HCEC 1CT (cell line): ENCODE measurements at regions not wholly inside any gene's neighbourhood (a gene's known extent, or its start where the extent isn't known, plus 50 kb on each side); places are given as distances from the start of the nearest gene placed in this dataset.
"Not testable (repeated sequence)": the region's sequence is repeated elsewhere in the genome, so short reads cannot be mapped to it uniquely, and the experiment has no call there.

Experiments used
- DNase-seq: peaks from one replicate; pipeline ENCODE4 v3.0.0-alpha.2; 2017

DNA sequence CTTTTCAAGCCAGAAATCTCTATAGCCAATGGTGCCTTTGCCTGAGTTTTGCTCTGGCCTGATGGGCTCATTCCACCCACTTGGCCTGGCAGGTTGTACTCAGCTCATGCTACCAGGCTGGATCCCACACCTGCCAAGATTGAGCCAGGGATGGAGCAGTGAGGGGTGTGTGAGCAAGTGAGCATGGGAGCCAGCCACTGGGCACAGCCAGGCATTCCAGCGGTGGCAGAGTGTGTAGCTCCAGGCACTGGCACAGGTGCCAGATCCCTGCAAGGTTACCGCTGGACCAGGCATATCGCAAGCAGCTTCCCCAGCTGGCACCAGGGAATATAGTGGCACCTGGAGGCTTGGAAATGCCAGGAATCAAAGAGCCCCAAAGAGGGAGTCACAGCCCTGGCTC lies 2395.6 kb upstream of the C9orf72 start:
- DNase-seq, result no peak

DNA sequence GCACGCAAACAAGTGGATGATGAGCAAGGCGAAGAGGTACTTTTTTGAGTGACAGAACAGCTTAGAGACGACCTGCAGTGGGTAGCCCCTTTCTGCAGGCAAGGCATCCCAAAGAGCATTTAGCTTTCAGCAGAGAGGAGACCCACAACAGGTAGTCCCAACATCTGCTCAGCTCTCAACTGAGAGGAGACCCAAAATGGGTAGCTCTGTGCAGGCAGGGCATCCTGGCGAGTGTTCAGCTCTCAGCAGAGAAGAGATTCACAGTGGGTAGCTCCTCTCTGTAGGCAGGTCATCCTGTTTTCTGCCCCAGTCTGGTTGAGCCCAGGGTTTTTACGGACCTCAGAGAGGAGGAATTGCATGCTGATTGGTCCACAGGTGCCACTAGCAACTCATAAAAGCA lies 2396.1 kb upstream of the C9orf72 start:
- no peak for DNase-seq

DNA sequence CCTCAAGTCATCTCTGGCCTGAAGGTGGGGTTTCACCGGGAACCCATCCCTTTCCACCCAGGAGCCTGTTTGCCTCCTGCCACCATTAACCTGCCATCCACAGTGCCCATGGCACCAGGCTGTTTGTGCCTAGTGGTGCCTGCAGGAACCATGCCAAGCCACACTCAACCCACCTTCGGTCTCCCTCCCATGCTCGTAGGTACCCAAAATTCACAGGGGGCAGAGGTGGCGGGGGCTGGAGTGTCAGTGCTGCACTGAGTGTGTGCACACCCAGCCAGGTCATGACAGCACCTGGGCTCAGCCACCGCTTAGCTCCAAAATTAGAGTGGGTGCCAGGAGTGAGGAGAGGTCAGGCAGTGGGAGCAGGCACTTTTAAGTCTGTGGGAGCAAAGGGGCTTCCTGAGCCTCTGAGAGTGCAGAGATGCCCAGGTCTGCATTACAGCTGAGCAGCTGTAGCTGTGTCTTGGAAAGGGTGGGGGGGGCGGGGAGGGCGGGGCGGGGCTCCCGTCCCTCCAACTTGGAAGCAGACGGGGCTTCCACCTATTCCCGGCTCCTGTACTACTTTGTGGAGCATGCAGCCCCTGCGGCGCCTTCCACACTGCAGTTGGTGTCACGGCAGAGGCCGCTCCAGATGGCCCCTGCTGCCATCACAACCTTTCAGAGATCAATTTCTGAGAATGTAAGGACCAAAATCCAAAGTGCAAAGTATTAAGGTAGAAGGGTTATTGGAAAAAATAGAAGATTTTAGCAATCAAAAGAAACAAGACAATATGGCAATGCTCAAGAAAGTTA lies 2396.8 kb upstream of the C9orf72 start:
- no peak for DNase-seq

DNA sequence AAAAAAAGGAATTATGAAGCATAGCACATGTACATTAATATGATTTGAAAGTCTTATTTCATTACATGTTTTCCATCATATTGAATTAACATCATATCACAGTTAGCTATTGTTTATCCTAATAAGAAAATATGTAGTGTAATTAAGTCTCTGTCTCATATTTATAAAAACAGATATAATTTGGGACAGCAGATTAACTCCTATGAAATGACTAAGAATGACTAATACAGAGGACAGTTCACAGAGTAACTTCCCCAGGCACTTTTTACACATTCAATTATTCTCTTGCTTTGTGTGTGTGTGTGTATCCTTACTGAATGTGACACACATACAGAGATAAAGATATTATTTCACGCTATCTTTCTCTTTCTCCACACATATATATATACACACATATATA lies 2400.9 kb upstream of the C9orf72 start:
- no peak for DNase-seq

DNA sequence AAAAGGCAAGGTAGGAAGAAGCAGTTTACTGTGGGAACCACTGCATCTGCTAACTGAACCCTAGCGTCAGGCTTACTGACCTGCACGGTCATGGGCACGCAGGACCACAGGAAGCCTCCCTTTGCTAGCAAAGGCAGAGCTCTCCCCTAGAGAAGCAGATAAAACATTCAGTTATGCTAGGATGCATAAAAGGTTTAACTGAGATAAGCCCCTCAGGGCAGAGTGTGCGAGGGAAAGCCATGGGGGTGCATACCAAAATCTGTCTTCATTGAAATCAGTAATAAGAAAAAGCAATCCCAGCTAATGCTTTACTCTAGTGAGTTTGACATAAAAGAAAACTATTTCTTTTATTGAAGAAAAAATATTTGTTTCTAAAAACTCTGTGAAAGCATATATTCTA lies 2403.7 kb upstream of the C9orf72 start:
- no peak for DNase-seq

DNA sequence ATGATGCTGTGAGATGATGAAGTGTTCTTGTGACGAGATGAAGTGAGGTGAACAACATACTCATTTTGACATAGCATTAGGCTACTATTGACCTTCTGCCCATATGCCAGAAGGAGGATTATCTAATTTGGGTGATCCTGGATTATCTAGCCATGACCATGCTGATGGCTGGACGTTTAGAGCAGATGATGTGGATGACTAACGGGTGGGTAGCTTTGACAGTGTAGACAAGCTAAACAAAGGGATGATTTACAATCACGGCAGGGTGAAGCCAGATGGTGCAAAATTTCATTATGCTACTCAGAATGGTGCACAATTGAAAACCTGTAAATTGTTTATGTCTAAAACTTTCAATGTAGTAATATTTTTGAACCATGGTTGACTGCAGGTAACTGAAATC lies 2403.4 kb upstream of the ACO1 start:
- DNase-seq, result no peak

DNA sequence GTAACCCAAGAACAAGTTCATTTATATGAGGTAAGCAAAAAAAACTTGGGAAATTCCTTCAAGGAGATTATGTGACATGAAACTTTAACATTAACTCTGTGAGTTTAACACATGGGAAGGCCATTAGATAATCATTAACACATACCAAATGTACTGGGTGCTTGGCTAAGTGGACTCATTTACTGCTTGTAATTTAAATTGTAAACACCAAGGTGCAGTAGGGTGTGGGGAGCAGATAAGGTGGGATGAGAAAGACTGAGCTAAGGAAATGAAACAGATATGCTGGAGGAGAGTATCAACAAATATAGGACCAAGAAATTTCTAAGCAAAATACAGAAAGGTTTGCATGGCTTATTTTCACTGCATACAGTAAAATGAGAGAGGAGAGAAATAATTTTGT lies 2384.8 kb upstream of the ACO1 start:
- DNase-seq, result no peak

DNA sequence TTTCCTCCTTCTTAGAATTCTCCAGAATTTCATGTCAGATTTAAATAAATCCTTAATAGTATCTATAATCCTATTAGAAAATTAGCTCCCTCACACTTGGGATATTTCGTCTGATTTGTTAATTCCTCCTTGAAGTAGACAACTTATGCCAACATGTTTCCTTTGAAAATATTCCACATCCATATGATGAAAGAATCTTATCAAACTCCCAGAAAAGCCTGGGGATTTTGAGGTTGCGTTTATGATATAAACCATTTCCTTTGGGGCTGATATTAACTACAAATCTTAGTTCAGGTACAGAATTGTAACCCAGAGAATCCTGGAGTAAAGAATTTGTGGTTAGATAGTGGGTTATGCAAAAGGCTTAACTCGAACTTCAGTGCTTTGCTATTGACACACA lies 2373.8 kb upstream of the ACO1 start:
- no peak for DNase-seq

DNA sequence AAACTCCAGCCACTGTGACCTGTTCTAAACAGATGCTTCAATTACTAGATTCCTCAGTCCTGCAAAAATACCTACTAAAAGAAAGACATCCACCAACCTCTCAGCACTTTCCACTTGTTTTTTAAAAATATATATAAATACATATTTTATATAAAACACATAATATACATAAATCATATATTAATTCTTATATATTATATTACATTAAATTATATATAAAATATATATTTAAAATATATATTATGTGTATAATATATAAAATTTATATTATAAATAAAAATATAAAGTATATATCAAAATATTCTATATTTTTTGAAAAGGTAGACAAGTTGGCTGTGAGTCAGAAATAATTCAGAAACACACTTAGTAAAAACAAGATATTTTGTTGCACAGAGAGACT lies 2371.8 kb upstream of the ACO1 start:
- no peak for DNase-seq

DNA sequence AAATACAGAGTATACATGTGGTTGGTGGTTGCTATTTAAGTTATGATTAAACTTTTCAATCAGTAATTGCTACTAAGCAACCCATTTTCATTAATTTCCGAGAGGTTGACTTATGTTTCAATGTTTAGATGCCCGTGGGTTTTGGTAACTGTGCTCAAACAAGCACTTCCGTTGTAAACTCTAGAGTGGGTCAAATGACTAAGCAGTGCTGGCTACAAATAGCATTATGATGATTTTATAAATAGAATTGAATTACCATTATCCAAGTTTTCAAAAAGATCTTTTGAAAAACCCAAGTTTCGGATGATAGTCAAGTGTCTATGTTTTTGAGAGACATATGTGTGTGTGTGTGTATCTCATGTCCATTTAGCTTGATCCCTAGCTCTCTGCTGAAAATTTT lies 2369.4 kb upstream of the ACO1 start:
- no peak for DNase-seq

DNA sequence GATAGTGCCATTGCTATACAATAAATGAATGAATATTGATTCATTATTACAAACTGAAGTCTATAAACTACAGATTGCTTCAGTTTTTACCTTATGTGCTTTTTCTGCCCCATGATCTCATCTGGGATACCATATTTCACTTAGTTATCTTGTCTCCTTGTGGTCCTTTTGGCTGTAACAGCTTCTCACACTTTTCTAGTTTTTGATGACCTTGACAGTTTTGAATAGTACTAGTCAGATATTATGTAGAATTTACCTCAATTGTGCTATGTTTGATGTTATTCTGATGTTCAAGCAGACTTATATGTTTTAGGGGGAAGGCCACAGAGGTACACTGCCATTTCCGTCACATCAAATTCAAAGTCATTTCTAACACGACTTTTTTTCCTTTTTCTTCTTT lies 2364.3 kb upstream of the ACO1 start:
- DNase-seq, result no peak

DNA sequence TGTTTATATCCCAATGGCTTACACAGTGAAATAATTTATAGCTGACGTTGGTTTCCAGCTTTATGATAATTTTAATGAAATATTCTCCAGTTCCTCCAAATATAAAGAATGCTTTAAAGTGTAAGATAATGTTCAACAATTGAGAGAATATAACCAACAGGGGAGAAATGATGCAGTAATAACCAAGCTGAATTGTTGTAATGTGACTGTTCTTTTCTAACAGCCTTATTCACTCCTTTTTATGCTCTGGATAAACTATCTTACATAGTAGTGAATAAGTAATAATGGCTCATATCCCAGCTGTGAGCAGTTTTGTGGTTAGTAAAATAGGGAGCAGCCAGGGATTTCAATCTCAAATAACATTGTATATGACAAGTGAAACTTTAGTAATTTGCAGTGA lies 2348.7 kb upstream of the ACO1 start:
- DNase-seq, result no peak

DNA sequence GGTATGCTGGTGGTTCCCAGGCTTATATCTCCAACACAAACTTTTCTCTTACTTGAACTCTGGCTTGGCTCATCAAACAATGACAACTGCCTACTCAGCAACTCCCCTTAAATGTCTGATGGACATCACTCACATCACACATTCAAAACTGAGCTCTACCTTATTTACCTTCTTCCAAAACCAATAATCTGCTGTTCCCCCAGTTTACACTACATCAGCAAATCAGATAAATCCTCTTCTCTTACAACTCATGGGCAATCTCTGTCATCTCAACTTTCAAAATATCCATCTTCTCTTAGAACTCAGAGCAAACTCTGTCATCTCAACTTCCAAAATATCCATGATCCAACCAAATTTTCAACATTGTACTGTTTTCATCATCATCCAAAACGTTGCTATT lies 2347.9 kb upstream of the ACO1 start:
- DNase-seq, result no peak

DNA sequence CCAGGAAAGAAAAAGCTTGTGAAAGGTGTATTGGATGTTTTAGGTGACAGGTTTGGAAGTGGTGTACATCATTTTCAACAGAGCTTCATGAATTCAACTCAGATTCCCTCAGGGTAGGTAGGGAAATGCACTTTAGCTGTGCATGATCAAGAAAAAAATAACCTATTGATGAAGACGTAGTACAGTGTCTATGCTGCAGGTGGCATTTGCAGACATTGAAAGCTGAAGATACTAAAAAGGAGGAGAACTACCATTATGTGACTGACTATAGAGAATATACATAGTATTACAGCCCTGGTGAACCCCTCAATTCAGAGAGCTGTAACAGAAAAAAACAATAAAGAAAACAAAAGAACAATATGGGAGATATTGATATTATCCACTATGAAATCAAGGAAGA lies 2344.7 kb upstream of the ACO1 start:
- no peak for DNase-seq

DNA sequence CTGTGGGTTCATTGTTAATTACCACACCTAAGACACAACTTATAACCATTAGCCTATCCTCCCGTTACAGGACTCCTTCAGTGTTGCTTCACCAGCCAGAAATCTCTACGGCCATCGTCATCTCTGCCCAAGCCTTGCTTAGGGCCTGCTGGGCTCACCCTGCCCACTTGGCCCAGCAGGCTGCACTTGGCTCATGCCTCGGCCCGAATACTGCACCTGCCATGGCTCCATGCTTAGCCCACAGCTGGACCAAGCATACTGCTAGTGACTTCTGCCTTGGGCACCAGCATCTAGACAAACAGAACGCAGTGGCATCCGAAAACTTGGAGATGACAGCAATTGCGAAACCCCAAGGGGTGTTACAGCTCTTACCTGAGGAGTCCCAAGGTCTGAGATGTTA lies 2336.0 kb upstream of the ACO1 start:
- no peak for DNase-seq

DNA sequence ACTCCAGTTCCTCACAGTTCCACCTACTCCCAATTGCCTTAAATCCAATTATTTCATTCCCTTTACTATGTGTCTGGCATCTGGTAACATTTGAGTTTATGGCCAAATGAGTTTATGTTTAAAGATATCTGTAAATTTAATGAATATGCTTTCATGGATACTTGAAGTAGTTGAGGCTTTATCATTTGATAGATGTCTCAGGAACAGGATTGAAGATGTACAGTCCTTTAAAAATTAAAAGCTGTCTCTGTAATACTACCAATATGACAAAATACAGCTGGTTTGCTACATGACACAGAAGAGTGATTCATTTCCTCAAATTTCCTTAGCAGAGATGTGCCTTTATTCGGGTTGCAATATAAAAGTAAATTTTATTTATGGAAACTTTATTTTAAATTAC lies 2326.0 kb upstream of the ACO1 start:
- DNase-seq, result no peak

DNA sequence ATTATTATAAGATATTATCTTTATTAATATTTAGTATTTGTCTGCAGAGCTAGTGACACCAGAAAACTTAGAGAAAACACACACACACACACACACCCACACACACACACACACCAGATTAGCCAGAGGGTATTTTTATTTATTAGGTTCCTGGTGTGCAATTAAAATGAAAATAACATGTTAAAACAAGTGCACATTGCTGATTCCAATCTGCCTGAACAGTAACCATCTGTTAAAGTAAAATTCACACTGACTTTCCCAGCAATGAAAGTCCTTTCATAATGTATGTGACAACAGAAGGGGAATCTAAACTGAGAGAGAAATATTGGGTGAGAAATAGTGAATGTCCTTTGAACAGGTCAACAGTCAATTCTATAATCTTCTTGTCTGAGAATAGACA lies 2323.5 kb upstream of the ACO1 start:
- no peak for DNase-seq

DNA sequence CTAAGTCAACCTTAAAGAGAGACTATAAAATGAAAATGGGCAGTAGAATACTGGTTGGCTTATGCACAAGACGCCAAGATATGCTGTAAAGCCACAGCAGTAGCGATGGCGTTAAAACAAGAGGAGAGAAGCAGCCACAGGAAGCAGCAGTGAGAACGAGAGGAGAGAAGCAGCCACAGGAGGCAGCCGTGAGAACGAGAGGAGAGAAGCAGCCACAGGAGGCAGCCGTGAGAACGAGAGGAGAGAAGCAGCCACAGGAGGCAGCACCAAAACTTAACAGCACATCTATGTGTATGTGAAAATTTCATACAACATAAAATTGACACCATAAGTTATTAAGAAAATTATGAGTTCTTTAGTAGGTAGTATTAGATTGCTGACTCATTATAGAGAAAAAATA lies 2318.6 kb upstream of the ACO1 start:
- no peak for DNase-seq

DNA sequence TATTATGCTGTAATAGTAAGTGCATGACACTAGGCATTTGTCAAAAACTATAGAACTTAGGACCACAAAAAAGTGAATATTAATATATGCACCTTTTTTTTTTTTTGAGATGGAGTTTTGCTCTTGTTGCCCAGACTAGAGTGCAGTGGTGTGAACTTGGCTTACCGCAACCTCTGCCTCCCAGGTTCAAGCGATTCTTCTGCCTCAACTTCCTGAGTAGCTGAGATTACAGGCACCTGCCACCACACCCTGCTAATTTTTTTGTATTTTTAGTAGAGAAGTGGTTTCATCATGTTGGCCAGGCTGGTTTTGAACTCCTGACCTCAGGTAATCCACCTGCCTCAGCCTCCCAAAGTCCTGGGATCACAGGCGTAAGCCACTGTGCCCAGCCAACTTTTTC lies 2315.2 kb upstream of the ACO1 start:
- not testable (repeated sequence) for DNase-seq

DNA sequence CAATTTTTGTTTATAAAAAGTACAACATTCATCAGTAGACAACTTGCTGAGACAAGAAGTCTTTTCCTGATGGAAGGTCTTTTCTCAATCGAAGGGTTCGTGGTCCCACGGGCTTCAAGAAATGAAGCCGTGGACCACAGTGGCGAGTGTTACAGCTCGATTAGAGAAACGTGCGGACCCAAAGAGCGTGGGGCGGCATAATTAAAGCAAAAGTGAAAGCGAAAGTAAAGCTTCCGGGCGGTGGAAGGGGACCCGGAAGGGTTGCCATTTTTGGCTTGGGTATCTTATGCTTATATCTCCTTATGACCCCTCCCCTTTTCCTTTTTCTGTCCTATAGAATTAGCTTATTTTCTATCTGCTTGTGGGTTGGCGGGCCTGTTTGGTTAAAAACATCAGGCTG lies 2309.4 kb upstream of the ACO1 start:
- no peak for DNase-seq

DNA sequence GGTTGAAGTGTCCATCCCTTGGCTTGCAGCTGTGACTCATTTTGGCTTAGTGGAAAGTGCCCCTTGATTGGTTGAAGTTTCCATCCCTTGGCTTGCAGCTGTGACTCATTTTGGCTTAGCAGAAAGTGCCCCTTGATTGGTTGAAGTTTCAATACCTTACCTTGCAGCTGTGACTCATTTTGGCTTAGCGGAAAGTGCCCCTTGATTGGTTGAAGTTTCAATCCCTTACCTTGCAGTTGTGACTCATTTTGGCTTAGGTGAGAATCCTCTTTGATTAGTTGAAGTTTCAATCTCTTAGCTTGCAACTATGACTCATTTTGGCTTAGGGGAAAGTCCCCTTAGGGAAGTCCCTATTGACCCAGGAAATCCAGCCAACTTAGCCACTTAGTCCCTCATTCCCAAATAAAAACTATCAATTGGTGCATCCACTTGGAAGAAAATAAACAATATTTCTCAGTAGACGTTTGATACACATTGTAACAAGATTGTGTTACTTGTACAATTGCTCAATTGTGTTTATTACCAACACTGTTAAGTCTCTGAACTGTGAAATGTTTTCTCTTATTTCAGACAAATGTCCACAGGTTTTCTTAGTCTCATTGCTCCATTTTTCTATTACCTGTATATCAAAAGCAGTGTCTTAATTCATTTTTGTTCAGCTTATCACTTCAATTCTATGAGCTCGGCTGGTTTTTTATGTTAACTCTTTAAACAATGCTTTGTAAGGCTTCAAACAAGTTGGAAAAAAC lies 2308.8 kb upstream of the ACO1 start:
- no peak for DNase-seq

DNA sequence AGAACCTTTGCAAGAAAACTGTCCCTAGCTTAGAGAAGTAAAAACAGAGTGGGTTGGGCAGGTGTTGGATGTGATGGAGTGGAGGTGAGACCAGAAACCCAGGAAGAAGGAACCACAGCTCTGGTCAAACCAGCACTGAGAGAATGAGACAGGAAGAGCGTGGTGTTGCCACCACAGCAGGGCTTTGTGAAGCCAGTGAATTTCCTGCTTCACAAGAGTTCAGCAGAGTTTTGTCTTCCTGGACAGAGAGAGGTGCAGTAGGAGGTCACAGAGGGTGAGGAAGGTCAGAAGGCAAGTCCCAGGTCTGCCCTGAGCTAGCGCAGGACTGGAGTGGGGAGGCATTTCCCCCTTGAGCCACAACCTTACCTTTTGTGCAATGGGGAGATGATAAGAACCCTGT lies 2306.2 kb upstream of the ACO1 start:
- no peak for DNase-seq

DNA sequence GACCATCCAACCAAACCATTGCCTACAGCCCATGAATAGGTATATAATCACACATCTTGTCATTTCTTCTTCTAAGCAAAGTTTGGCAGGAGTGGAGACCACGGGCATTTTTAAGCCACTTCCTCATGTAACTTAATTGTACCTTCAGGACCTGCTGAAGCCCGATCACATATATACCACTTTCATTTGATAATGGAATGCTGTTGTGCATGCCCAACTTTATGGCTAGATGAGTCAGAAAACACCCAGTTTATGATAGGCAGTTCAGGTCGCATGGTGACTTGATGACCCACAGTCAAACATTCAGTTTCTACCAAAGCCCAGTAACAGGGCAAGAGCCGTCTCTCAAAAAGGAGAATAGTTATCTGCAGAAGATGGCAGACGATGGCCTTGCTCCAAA lies 2295.0 kb upstream of the ACO1 start:
- DNase-seq, result no peak

DNA sequence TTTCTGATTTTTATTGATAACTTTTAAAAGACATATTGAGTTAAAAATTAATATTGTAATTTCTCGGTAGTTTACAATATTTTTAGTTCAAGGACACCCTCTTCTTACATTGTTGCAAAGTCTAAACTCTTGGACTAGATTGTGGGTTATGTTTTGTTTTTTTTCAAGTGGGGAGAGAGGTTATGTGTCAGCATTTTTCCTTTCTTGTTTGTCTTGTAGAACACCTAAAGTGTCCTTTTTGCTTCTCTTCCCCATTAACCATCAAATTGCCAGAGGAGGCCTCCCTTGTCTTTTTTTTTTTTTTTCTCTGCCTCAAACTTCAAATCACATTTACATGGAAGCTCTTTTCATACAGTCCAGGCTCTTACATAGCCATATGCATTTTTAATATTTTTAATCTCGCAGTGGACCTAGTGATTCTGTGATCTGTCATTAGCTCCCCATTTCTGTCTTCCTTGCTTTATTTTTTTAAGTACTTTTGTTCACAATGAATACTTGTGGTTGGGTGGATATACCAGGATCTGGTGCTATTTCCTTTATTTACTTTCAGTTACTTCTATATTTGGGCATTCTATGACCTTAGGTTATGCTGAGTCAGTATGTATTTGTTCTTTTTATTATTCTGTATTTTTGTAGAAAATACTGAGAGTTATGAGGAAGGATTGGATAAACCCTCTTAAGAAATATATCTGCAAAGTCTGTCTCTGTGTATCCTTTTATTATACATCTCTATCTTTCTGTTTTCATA lies 2280.6 kb upstream of the ACO1 start:
- no peak for DNase-seq
